ENCODE measurements at regions not wholly inside any gene's neighbourhood (a gene's known extent, or its start where the extent isn't known, plus 50 kb on each side); places are given as distances from the start of the nearest gene placed in this dataset.
"Not testable (repeated sequence)": the region's sequence is repeated elsewhere in the genome, so short reads cannot be mapped to it uniquely, and the experiment has no call there.

- H3K27ac ChIP-seq (ENCODE audit: low read length): no peak overlapping the region
- POLR2A ChIA-PET (ENCODE audit: unreplicated experiment): no interaction called here
- H2AFZ ChIP-seq (ENCODE audit: low read length): no peak overlapping the region
- no peaks in the 10 kb centered on the region for H3K4me1 ChIP-seq (ENCODE audit: insufficient read depth, low read length)
- no peak overlapping the region for H3K9ac ChIP-seq (ENCODE audit: low read length)
- H3K9me2 ChIP-seq (replicated peaks; ENCODE audit: low read length): no peaks in the 10 kb centered on the region
- H3K4me2 ChIP-seq (ENCODE audit: low read length): no peak overlapping the region
- H3K9me3 ChIP-seq (ENCODE audit: low read length): no peaks in the 10 kb centered on the region
- no peaks in the 10 kb centered on the region for H3K36me3 ChIP-seq (ENCODE audit: low read depth, low read length)
- CTCF ChIA-PET: interaction anchor here (0.6 kb wide), 1 partner anchor 54 kb away, joined by 3 read pairs; no protein-coding TSS in a partner anchor
- no peaks in the 10 kb centered on the region for H3F3A ChIP-seq (ENCODE audit: low read length, unreplicated experiment)
- no peak for DNase-seq
- H3K4me3 ChIP-seq (ENCODE audit: low read length): no peak overlapping the region
- H3K79me2 ChIP-seq (ENCODE audit: low read length): no peaks in the 10 kb centered on the region
- BruUV-seq (replicated peaks): no TSS peak
- no peaks in the 10 kb centered on the region for H3K27me3 ChIP-seq (ENCODE audit: low read length)
- intact Hi-C loops (cut with micrococcal nuclease): no loop called here
- TF ChIP-seq EZH2phosphoT487 (IDR thresholded peaks at IDR 0.05; ENCODE audit: borderline replicate concordance, low read length): no peak
- no peak for TF ChIP-seq CTCF (conservative IDR thresholded peaks at IDR 0.05; ENCODE audit: low read depth, low read length)
- no peak for TF ChIP-seq EZH2 (IDR thresholded peaks at IDR 0.05; ENCODE audit: low read length, unreplicated experiment)
- no peaks in the 10 kb centered on the region for H4K20me1 ChIP-seq (ENCODE audit: low read length)
- no peak for ATAC-seq
Measured at GRCh38 chr6:74480561-74480960, 725.3 kb downstream of the COL12A1 start.

GRCh38 chr6:74479960-74480359 lies 725.9 kb downstream of the COL12A1 start:
- H3K36me3 ChIP-seq (ENCODE audit: low read depth, low read length): no peaks in the 10 kb centered on the region
- H3K9me3 ChIP-seq (ENCODE audit: low read length): no peaks in the 10 kb centered on the region
- H4K20me1 ChIP-seq (ENCODE audit: low read length): no peaks in the 10 kb centered on the region
- no peak overlapping the region for H3K9ac ChIP-seq (ENCODE audit: low read length)
- no peak overlapping the region for H2AFZ ChIP-seq (ENCODE audit: low read length)
- TF ChIP-seq EZH2phosphoT487 (IDR thresholded peaks at IDR 0.05; ENCODE audit: borderline replicate concordance, low read length): no peak
- H3K4me3 ChIP-seq (ENCODE audit: low read length): no peak overlapping the region
- intact Hi-C loops (cut with micrococcal nuclease): no loop called here
- H3K9me2 ChIP-seq (replicated peaks; ENCODE audit: low read length): no peaks in the 10 kb centered on the region
- DNase-seq: no peak
- H3K4me1 ChIP-seq (ENCODE audit: insufficient read depth, low read length): no peaks in the 10 kb centered on the region
- no peak for ATAC-seq
- no TSS peak for BruUV-seq (replicated peaks)
- no peaks in the 10 kb centered on the region for H3K27me3 ChIP-seq (ENCODE audit: low read length)
- H3K27ac ChIP-seq (ENCODE audit: low read length): no peak overlapping the region
- no peaks in the 10 kb centered on the region for H3F3A ChIP-seq (ENCODE audit: low read length, unreplicated experiment)
- no peaks in the 10 kb centered on the region for H3K79me2 ChIP-seq (ENCODE audit: low read length)
- H3K4me2 ChIP-seq (ENCODE audit: low read length): no peak overlapping the region
- POLR2A ChIA-PET (ENCODE audit: unreplicated experiment): no interaction called here
- CTCF ChIA-PET: no interaction called here

GRCh38 chr6:74479420-74479819 lies 726.4 kb downstream of the COL12A1 start:
- no peaks in the 10 kb centered on the region for H3K27me3 ChIP-seq (ENCODE audit: low read length)
- H3K36me3 ChIP-seq (ENCODE audit: low read depth, low read length): no peaks in the 10 kb centered on the region
- H2AFZ ChIP-seq (ENCODE audit: low read length): no peak overlapping the region
- ChIA-PET CTCF (no interaction called here), POLR2A (ENCODE audit: unreplicated experiment) (no interaction called here)
- no peak for DNase-seq
- H3K4me2 ChIP-seq (ENCODE audit: low read length): no peak overlapping the region
- BruUV-seq (replicated peaks): no TSS peak
- no peak overlapping the region for H3K9ac ChIP-seq (ENCODE audit: low read length)
- ATAC-seq: no peak
- H4K20me1 ChIP-seq (ENCODE audit: low read length): no peaks in the 10 kb centered on the region
- TF ChIP-seq EZH2 (IDR thresholded peaks at IDR 0.05; ENCODE audit: low read length, unreplicated experiment): no peak
- TF ChIP-seq EZH2phosphoT487 (IDR thresholded peaks at IDR 0.05; ENCODE audit: borderline replicate concordance, low read length): no peak
- TF ChIP-seq CTCF (conservative IDR thresholded peaks at IDR 0.05; ENCODE audit: low read depth, low read length): no peak
- H3K9me2 ChIP-seq (replicated peaks; ENCODE audit: low read length): no peaks in the 10 kb centered on the region
- no peaks in the 10 kb centered on the region for H3F3A ChIP-seq (ENCODE audit: low read length, unreplicated experiment)
- no peaks in the 10 kb centered on the region for H3K4me1 ChIP-seq (ENCODE audit: insufficient read depth, low read length)
- H3K79me2 ChIP-seq (ENCODE audit: low read length): no peaks in the 10 kb centered on the region
- intact Hi-C loops (cut with micrococcal nuclease): no loop called here
- H3K4me3 ChIP-seq (ENCODE audit: low read length): no peak overlapping the region
- no peaks in the 10 kb centered on the region for H3K9me3 ChIP-seq (ENCODE audit: low read length)
- no peak overlapping the region for H3K27ac ChIP-seq (ENCODE audit: low read length)

GRCh38 chr6:74474046-74474445 lies 731.8 kb downstream of the COL12A1 start:
- H3K79me2 ChIP-seq (ENCODE audit: low read length); ATAC-seq; intact Hi-C loops (cut with micrococcal nuclease); DNase-seq; H3K27me3 ChIP-seq (ENCODE audit: low read length); H2AFZ ChIP-seq (ENCODE audit: low read length); H3K9me3 ChIP-seq (ENCODE audit: low read length); CTCF ChIA-PET; H4K20me1 ChIP-seq (ENCODE audit: low read length); H3K4me1 ChIP-seq (ENCODE audit: insufficient read depth, low read length); H3K36me3 ChIP-seq (ENCODE audit: low read depth, low read length); POLR2A ChIA-PET (ENCODE audit: unreplicated experiment); H3K4me3 ChIP-seq (ENCODE audit: low read length); H3K9ac ChIP-seq (ENCODE audit: low read length); H3F3A ChIP-seq (ENCODE audit: low read length, unreplicated experiment); H3K9me2 ChIP-seq (replicated peaks; ENCODE audit: low read length); H3K4me2 ChIP-seq (ENCODE audit: low read length); H3K27ac ChIP-seq (ENCODE audit: low read length); BruUV-seq (replicated peaks): not testable (repeated sequence)

GRCh38 chr6:74468552-74468951 lies 737.3 kb downstream of the COL12A1 start:
- H4K20me1 ChIP-seq (ENCODE audit: low read length); H3K9me2 ChIP-seq (replicated peaks; ENCODE audit: low read length); ATAC-seq; H3K4me2 ChIP-seq (ENCODE audit: low read length); H3K9ac ChIP-seq (ENCODE audit: low read length); H3K27ac ChIP-seq (ENCODE audit: low read length); H3K4me3 ChIP-seq (ENCODE audit: low read length); DNase-seq; POLR2A ChIA-PET (ENCODE audit: unreplicated experiment); H3K79me2 ChIP-seq (ENCODE audit: low read length); H2AFZ ChIP-seq (ENCODE audit: low read length); H3K27me3 ChIP-seq (ENCODE audit: low read length); H3F3A ChIP-seq (ENCODE audit: low read length, unreplicated experiment); H3K36me3 ChIP-seq (ENCODE audit: low read depth, low read length); CTCF ChIA-PET; H3K9me3 ChIP-seq (ENCODE audit: low read length); intact Hi-C loops (cut with micrococcal nuclease); H3K4me1 ChIP-seq (ENCODE audit: insufficient read depth, low read length); BruUV-seq (replicated peaks): not testable (repeated sequence)
